Endodermal cell (in vitro differentiated cells): ENCODE measurements at regions not wholly inside any gene's neighbourhood (a gene's known extent, or its start where the extent isn't known, plus 50 kb on each side); places are given as distances from the start of the nearest gene placed in this dataset.

ENCODE experiments used
- DNase-seq: peaks from one replicate; pipeline ENCODE4 v3.0.0-alpha.2; 2017
- H3K27ac ChIP-seq: 2 replicates; pipeline ENCODE4 v1.5.1; 2013; ENCODE audit warnings: mild to moderate bottlenecking, low read depth, low read length, moderate library complexity
- H3K27me3 ChIP-seq: 2 replicates; pipeline ENCODE4 v1.6.1; 2013; ENCODE audit warnings: mild to moderate bottlenecking, low read length, moderate library complexity; ENCODE audit not compliant: insufficient read depth, control insufficient read depth, poor library complexity, severe bottlenecking
- H3K36me3 ChIP-seq: 2 replicates; pipeline ENCODE4 v1.7.0; 2013; ENCODE audit warnings: mild to moderate bottlenecking, low read length, moderate library complexity; ENCODE audit not compliant: control insufficient read depth, insufficient read depth
- H3K4me1 ChIP-seq: one replicate; pipeline ENCODE4 v1.7.0; 2013; ENCODE audit warnings: low read length; ENCODE audit not compliant: control insufficient read depth, insufficient read depth
- H3K4me3 ChIP-seq: 2 replicates; pipeline ENCODE4 v1.5.1; 2013; ENCODE audit warnings: mild to moderate bottlenecking, low read length, moderate library complexity
- H3K9ac ChIP-seq: 2 replicates; pipeline ENCODE4 v1.6.1; 2013; ENCODE audit warnings: mild to moderate bottlenecking, low read length, moderate library complexity; ENCODE audit not compliant: poor library complexity, severe bottlenecking; ENCODE audit errors: extremely low read depth
- H3K9me3 ChIP-seq: 2 replicates; pipeline ENCODE4 v1.6.1; 2013; ENCODE audit warnings: mild to moderate bottlenecking, low read length, moderate library complexity; ENCODE audit not compliant: control insufficient read depth
- H3K27ac Mint-ChIP-seq: 2 replicates; pipeline ENCODE4 v1.8.0; 2020; ENCODE audit warnings: mixed read lengths
- H3K27me3 Mint-ChIP-seq: 2 replicates; pipeline ENCODE4 v1.8.0; 2021; ENCODE audit warnings: mild to moderate bottlenecking, mixed read lengths; ENCODE audit not compliant: insufficient read depth
- H3K36me3 Mint-ChIP-seq: 2 replicates; pipeline ENCODE4 v1.8.0; 2020; ENCODE audit warnings: low read depth, mixed read lengths
- H3K4me1 Mint-ChIP-seq: 2 replicates; pipeline ENCODE4 v1.8.0; 2020; ENCODE audit warnings: mixed read lengths
- H3K4me3 Mint-ChIP-seq: 2 replicates; pipeline ENCODE4 v1.8.0; 2020; ENCODE audit warnings: mild to moderate bottlenecking, moderate library complexity, mixed read lengths
- H3K9me3 Mint-ChIP-seq: 2 replicates; pipeline ENCODE4 v1.8.0; 2020; ENCODE audit warnings: mild to moderate bottlenecking, mixed read lengths
- WGBS, 2 experiments: methylation state at CpG; one replicate each; pipeline versions ENCODE4 v1.1.5 to v1.1.7; 2013; ENCODE audit warnings: missing lambda C conversion rate in 2 of 2, mixed read lengths in 1 of 2; ENCODE audit not compliant: insufficient coverage in 1 of 2, insufficient read length in 1 of 2; 5-methylcytosine and 5-hydroxymethylcytosine counted together
- TF ChIP-seq, protein P1 (sequence below): fragments of 200-600 bp; sonication (generic); conservative IDR thresholded peaks from 2 replicates; pipeline ENCODE4 v1.5.0; 2021; ENCODE audit warnings: antibody characterized with exemption, mild to moderate bottlenecking

GRCh38 chr17:34773036-34773435 is 188.2 kb downstream of the CCT6B start:
- H3K4me1 Mint-ChIP-seq, result peaks cover 11% of the 10 kb centered on the region
- H3K4me3 Mint-ChIP-seq, result no peak overlapping the region
- H3K27me3 Mint-ChIP-seq, result peaks cover 5% of the 10 kb centered on the region
- no peak overlapping the region for H3K27ac ChIP-seq
- H3K36me3 ChIP-seq, result no peaks in the 10 kb centered on the region
- TF ChIP-seq, protein P1, sequence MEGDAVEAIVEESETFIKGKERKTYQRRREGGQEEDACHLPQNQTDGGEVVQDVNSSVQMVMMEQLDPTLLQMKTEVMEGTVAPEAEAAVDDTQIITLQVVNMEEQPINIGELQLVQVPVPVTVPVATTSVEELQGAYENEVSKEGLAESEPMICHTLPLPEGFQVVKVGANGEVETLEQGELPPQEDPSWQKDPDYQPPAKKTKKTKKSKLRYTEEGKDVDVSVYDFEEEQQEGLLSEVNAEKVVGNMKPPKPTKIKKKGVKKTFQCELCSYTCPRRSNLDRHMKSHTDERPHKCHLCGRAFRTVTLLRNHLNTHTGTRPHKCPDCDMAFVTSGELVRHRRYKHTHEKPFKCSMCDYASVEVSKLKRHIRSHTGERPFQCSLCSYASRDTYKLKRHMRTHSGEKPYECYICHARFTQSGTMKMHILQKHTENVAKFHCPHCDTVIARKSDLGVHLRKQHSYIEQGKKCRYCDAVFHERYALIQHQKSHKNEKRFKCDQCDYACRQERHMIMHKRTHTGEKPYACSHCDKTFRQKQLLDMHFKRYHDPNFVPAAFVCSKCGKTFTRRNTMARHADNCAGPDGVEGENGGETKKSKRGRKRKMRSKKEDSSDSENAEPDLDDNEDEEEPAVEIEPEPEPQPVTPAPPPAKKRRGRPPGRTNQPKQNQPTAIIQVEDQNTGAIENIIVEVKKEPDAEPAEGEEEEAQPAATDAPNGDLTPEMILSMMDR, result no peak
- H3K4me3 ChIP-seq, result no peak overlapping the region
- H3K4me1 ChIP-seq, result no peaks in the 10 kb centered on the region
- H3K9ac ChIP-seq, result no peak overlapping the region
- peaks cover 15% of the 10 kb centered on the region for H3K27me3 ChIP-seq
- H3K27ac Mint-ChIP-seq, result no peak overlapping the region
- 93 to 95% methylated on average over 3 to 4 of the region's 4 CpGs for WGBS, 2 experiments
- no peaks in the 10 kb centered on the region for H3K9me3 ChIP-seq
- H3K36me3 Mint-ChIP-seq, result no peaks in the 10 kb centered on the region
- no peaks in the 10 kb centered on the region for H3K9me3 Mint-ChIP-seq
- DNase-seq, result no peak

- H3K27ac ChIP-seq, result no peak overlapping the region
- H3K4me1 Mint-ChIP-seq, result peaks cover 11% of the 10 kb centered on the region
- peaks cover 5% of the 10 kb centered on the region for H3K27me3 Mint-ChIP-seq
- no peaks in the 10 kb centered on the region for H3K36me3 ChIP-seq
- WGBS, 2 experiments, result 87 to 100% methylated on average over 1 to 5 of the region's 5 CpGs
- H3K9me3 Mint-ChIP-seq, result no peaks in the 10 kb centered on the region
- H3K36me3 Mint-ChIP-seq, result no peaks in the 10 kb centered on the region
- H3K4me1 ChIP-seq, result no peaks in the 10 kb centered on the region
- H3K9me3 ChIP-seq, result no peaks in the 10 kb centered on the region
- no peak overlapping the region for H3K9ac ChIP-seq
- H3K27me3 ChIP-seq, result peaks cover 15% of the 10 kb centered on the region
- no peak overlapping the region for H3K4me3 Mint-ChIP-seq
- TF ChIP-seq, protein P1, result no peak
- H3K4me3 ChIP-seq, result no peak overlapping the region
- no peak overlapping the region for H3K27ac Mint-ChIP-seq
- no peak for DNase-seq
Observed at GRCh38 chr17:34771891-34772290, 189.4 kb downstream of the CCT6B start.

- DNase-seq, result no peak
Observed at GRCh38 chr17:34770586-34770985, 190.7 kb downstream of the CCT6B start.

More at GRCh38 chr17:34770586-34770985, 190.7 kb downstream of the CCT6B start:
- WGBS, 2 experiments, result 80 to 90% methylated on average over 2 to 3 of the region's 3 CpGs
- H3K9me3 Mint-ChIP-seq, result no peaks in the 10 kb centered on the region
- H3K4me3 Mint-ChIP-seq, result no peak overlapping the region
- H3K9ac ChIP-seq, result no peak overlapping the region
- H3K36me3 Mint-ChIP-seq, result no peaks in the 10 kb centered on the region
- H3K27ac ChIP-seq, result no peak overlapping the region
- H3K27me3 ChIP-seq, result peaks cover 15% of the 10 kb centered on the region
- TF ChIP-seq, protein P1, result no peak
- no peaks in the 10 kb centered on the region for H3K9me3 ChIP-seq
- H3K4me1 ChIP-seq, result no peaks in the 10 kb centered on the region
- H3K36me3 ChIP-seq, result no peaks in the 10 kb centered on the region
- H3K4me3 ChIP-seq, result no peak overlapping the region
- no peak overlapping the region for H3K27ac Mint-ChIP-seq
- peaks cover 11% of the 10 kb centered on the region for H3K4me1 Mint-ChIP-seq
- peaks cover 5% of the 10 kb centered on the region for H3K27me3 Mint-ChIP-seq
